GM18526 (cell line): ENCODE measurements at regions not wholly inside any gene's neighbourhood (a gene's known extent, or its start where the extent isn't known, plus 50 kb on each side); places are given as distances from the start of the nearest gene placed in this dataset.

ENCODE experiments used
- POLR2A ChIP-seq: IDR thresholded peaks from 3 replicates; pipeline ENCODE4 v1.6.1; 2011; ENCODE audit not compliant: insufficient read length; ENCODE audit errors: extremely low read depth

DNA sequence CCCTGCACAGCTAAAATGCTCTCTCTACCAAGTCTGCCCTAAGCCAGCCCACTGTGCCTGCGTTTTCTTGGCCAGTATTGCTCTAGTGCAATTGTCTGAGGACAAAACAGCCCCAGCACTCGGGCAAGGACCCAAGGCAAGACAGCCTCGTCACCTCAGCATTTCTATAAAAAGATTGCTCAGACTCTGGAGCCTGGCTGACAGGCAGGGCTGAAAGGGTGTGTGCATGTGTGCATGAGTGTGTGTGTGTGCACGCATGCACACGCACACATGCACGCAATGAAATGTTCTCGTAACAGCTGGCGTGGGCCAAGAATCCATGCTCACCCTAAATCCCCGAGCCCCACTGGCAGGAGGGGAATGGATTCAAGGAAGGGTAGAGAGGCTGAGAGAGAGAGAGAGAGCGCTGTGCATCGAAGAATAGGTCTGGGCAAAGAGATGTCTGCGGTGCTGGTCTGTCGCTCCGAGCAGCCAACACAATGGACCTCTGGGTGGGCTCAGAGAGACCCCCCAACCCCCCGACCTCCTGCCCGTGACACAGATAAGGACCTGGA is 579.2 kb downstream of the BCOR start:
- no peak for TF ChIP-seq POLR2A

- no peak for TF ChIP-seq POLR2A
Measured at GRCh38 chrX:39519030-39519488, 578.7 kb downstream of the BCOR start.

DNA sequence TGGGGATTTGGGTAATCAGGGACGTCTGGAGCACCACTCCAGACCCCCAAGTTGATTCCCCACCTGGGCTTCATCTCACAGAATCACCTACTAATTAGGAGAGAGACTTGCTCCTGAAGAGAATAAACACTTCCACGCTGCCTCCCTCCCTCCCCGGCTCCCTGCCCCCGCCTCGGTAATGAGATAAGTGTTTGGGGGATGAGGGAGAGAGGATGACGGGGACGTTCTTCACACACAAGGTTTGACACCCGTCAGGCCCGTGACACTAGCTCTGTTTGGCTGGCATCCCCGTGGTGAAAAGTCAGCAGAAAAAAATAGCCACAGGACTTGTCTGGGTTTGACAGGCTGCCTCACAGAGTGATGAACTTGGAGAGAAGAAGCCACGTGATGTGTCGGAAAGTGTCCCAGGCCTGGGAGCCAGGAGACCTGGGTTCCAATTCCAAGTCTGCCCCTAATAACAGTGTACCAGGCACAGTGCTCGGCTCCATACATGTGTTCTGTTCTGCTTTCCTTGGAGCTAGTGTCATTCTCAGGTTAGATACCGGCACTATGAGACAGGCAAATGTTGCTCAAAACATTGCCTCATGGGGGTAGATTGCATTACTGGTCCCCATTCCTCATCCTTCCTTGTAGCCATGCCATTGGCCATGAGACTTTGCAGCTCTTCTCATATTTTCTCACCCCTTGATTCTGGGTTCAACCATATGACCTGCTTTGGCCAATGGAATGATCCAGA is 578.0 kb downstream of the BCOR start:
- no peak for TF ChIP-seq POLR2A

- TF ChIP-seq POLR2A, result no peak
Measured at GRCh38 chrX:39525758-39526157, 572.0 kb downstream of the BCOR start.

DNA sequence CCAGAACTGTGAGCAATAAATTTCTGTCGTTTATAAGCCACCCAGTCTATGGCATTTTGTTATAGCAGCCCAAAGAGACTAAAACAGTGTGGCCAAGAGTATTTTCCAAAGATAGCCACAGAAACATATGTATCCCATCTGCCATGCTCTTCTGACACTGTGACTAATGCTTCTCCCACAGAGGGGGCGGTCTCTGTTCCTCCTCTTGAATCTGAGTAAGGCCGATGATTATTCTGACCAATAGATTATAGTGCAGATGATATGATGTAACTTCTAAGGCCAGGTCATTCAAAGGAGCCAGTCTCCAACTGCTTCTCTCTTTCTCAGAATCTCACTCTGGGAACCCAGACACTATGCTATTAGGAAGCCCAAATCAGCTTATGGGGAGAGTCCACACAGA is 570.7 kb downstream of the BCOR start:
- TF ChIP-seq POLR2A, result no peak

GRCh38 chrX:39528161-39528916 is 569.4 kb downstream of the BCOR start:
- no peak for TF ChIP-seq POLR2A

DNA sequence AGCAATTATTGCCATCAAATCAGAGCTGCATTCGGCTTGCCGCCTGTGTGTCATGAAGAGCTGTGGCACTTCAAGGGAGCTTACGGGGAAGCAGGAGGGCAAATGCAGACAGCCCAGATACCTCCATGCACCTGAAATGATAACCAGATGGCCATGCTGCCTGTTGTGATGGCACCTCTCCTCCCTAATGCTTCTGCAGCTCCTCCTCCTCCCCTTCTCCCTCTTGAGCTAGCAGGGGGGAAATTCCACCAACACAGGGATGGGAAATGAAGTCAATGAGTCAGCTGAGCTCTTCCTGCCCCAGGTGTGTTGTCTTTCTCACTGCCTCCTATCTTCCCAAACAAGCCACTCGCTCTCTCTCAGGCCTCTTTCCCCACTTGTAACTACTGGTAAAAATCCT is 565.0 kb downstream of the BCOR start:
- TF ChIP-seq POLR2A, result no peak

DNA sequence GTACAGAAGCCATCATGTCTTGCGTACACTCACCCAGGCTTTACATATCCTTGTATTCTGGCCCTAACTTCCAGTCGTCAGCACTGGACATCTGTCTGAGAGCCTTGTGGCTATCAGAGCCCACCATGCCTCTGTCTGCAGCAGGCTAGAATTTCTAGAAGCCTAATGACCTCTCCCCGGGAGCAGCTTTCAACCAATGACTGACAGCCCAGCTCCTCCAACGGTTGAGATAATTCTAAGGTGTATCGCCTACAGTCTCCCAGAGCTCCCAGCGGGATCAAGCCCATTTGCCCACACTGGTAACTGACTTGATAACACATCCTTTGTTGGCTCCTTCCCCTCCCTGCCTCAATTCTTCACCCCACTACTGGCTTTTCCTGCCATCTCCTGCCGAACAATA is 562.8 kb downstream of the BCOR start:
- TF ChIP-seq POLR2A, result no peak

GRCh38 chrX:39536211-39536610 is 561.5 kb downstream of the BCOR start:
- no peak for TF ChIP-seq POLR2A

GRCh38 chrX:39541881-39542280 is 555.9 kb downstream of the BCOR start:
- TF ChIP-seq POLR2A, result no peak

DNA sequence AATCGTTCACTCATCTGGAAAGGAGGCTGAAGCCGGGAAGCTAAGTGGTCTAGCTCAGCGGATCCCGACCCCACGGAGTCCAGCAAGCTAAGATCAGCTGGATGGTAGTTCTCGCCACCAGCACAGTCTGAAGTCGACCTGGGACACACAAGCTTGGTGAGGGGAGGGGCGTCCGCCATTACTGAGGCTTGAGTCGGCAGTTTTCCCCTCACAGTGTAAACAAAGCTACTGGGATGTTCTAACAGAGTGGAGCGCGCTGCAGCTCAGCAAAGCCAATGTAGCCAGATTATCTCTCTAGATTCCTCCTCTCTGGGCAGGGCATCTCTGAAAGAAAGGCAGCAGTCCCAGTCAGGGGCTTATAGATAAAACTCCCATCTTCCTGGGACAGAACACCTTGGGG is 555.4 kb downstream of the BCOR start:
- TF ChIP-seq POLR2A, result no peak

- TF ChIP-seq POLR2A, result no peak
Measured at GRCh38 chrX:39550795-39551361, 546.9 kb downstream of the BCOR start.

DNA sequence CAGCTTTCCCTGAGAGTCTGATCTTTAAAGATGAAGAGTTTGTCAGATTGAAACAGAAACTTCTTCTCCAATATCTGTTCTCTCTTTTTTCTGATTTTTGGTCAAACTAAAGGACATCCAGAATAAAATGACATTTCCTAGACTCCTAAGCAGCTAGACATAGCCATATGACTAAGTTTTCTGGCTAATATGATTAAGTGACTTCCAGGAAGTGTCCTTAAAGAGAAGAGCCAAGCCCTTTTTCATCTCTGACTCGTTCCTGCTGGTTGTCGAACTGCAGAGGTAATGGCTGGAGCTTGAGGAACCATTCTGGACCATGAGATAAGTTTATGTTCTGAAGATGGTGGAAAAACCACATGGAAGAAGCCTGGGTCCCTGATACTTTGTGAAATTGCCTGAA is 546.0 kb downstream of the BCOR start:
- no peak for TF ChIP-seq POLR2A

- TF ChIP-seq POLR2A, result no peak
Measured at GRCh38 chrX:39555431-39555830, 542.3 kb downstream of the BCOR start.

GRCh38 chrX:39556056-39556455 is 541.7 kb downstream of the BCOR start:
- no peak for TF ChIP-seq POLR2A

GRCh38 chrX:39559229-39559628 is 538.5 kb downstream of the BCOR start:
- TF ChIP-seq POLR2A, result no peak
